ENCODE measurements at regions not wholly inside any gene's neighbourhood (a gene's known extent, or its start where the extent isn't known, plus 50 kb on each side); places are given as distances from the start of the nearest gene placed in this dataset.

DNA sequence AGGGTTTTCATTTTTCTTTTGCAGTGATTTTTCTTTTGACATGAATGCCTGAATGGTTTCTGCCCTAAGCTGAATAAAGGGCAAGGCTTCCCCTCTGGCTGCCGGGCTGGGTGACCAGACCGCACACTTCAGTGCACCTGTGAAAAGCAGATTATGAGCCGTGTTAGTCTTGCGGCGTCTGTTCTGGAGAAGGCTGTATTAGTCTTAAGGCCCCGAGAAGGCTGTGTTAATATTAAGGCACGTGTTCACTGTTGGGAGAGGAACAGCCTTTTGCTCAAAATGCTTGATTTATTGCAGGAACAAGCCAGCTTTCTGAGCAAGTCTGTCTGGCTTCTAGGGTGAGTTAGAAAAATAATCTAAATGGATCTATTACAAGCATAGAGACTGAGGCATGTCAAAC lies 54.7 kb upstream of the DNAH14 start:
- Histone ChIP-seq H3K9me3 (ENCODE audit: control insufficient read depth in 5 of 5, low read length in 5 of 5) (no peaks in the 10 kb centered on the region), H3K27ac (ENCODE audit: low read depth, low read length) (no peak overlapping the region), H3K4me3 (ENCODE audit: low read depth in 1 of 5, low read length in 5 of 5) (no peak overlapping the region), H3K36me3 (ENCODE audit: control insufficient read depth in 5 of 5, insufficient read depth in 5 of 5, low read length in 5 of 5) (no peaks in the 10 kb centered on the region), H3K27me3 (ENCODE audit: control insufficient read depth in 5 of 5, insufficient read depth in 4 of 5, low read length in 5 of 5) (peaks cover 0 to 13% (median 3%) of the 10 kb centered on the region in 5 donors), H3K9ac (ENCODE audit: low read length in 5 of 5) (no peak overlapping the region), H3K4me1 (ENCODE audit: control insufficient read depth in 5 of 5, insufficient read depth in 5 of 5, low read length in 5 of 5) (peaks cover 0 to 5% (median 0%) of the 10 kb centered on the region in 5 donors)

DNA sequence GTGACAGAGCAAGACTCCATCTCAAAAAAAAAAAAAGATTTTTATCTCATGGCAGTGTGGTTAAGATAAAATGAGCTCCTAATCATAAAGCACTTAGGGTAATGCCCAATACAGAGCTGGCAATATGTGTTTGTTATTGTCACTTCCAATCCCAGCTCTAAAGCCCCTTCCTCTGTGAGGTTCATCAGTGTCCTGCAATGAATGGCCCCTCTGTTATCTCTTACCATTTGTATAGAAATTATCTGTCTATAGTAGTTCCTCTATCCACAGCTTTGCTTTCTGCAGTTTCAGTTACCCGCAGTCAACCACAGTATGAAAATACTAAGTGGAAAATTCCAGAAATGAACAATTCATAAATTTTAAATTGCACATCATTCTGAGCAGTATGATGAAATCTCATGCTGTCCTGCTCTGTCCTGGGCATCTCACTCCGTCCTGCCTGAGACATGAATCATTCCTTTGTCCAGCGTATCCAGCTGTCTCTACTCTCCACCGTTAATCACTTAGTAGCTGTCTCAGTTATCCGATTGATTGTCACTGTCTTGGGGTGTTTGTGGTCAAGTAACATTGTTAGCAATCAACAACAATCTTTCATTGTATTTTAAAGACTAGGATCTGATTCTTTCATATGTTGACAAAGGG lies 50.2 kb upstream of the DNAH14 start:
- H3K9me3 ChIP-seq (ENCODE audit: control insufficient read depth in 5 of 5, low read length in 5 of 5), result no peaks in the 10 kb centered on the region
- H3K36me3 ChIP-seq (ENCODE audit: control insufficient read depth in 5 of 5, insufficient read depth in 5 of 5, low read length in 5 of 5), result no peaks in the 10 kb centered on the region
- peaks cover 0 to 2% (median 0%) of the 10 kb centered on the region in 5 donors for H3K4me1 ChIP-seq (ENCODE audit: control insufficient read depth in 5 of 5, insufficient read depth in 5 of 5, low read length in 5 of 5)
- no peak overlapping the region for H3K9ac ChIP-seq (ENCODE audit: low read length in 5 of 5)
- peaks cover 0 to 19% (median 3%) of the 10 kb centered on the region in 5 donors for H3K27me3 ChIP-seq (ENCODE audit: control insufficient read depth in 5 of 5, insufficient read depth in 4 of 5, low read length in 5 of 5)
- no peak overlapping the region for H3K27ac ChIP-seq (ENCODE audit: low read depth, low read length)
- no peak overlapping the region for H3K4me3 ChIP-seq (ENCODE audit: low read depth in 1 of 5, low read length in 5 of 5)

Data from subcutaneous abdominal adipose tissue (tissue), 5 donors.